HUDEP-2 (cell line): ENCODE measurements at regions not wholly inside any gene's neighbourhood (a gene's known extent, or its start where the extent isn't known, plus 50 kb on each side); places are given as distances from the start of the nearest gene placed in this dataset.

Experiments
- DNase-seq, 76 experiments: peaks; one replicate each; lab custom pipeline; 2025; ENCODE audit not compliant: unreplicated experiment in 76 of 76; lab: John Stamatoyannopoulos, UW

- DNase-seq = no peak
Observed at GRCh38 chr2:106041150-106041549, 153.0 kb downstream of the UXS1 start.

- no peak for DNase-seq
Observed at GRCh38 chr2:106039634-106040315, 154.3 kb downstream of the UXS1 start.

- DNase-seq = no peak
Observed at GRCh38 chr2:106038601-106039375, 155.3 kb downstream of the UXS1 start.

- no peak for DNase-seq
Observed at GRCh38 chr2:106037932-106038331, 156.2 kb downstream of the UXS1 start.

GRCh38 chr2:106037262-106037661, 156.8 kb downstream of the UXS1 start:
- no peak for DNase-seq

GRCh38 chr2:106034325-106034724, 159.8 kb downstream of the UXS1 start:
- DNase-seq = no peak

- no peak for DNase-seq
Observed at GRCh38 chr2:106032676-106033075, 161.4 kb downstream of the UXS1 start.

- no peak for DNase-seq
Observed at GRCh38 chr2:106030287-106031268, 163.5 kb downstream of the UXS1 start.

GRCh38 chr2:106028192-106028591, 165.9 kb downstream of the UXS1 start:
- no peak for DNase-seq

GRCh38 chr2:106026271-106027190, 167.6 kb downstream of the UXS1 start:
- DNase-seq = no peak

- no peak for DNase-seq
Observed at GRCh38 chr2:106025796-106026195, 168.3 kb downstream of the UXS1 start.

- no peak for DNase-seq
Observed at GRCh38 chr2:106021662-106022028, 172.5 kb downstream of the UXS1 start.

GRCh38 chr2:106020821-106021661, 173.1 kb downstream of the UXS1 start:
- no peak for DNase-seq

- no peak for DNase-seq
Observed at GRCh38 chr2:106020032-106020431, 174.1 kb downstream of the UXS1 start.

- DNase-seq = no peak
Observed at GRCh38 chr2:106018141-106018540, 176.0 kb downstream of the UXS1 start.

GRCh38 chr2:106012591-106013347, 181.3 kb downstream of the UXS1 start:
- no peak for DNase-seq

- DNase-seq = no peak
Observed at GRCh38 chr2:106012001-106012590, 182.0 kb downstream of the UXS1 start.

- no peak for DNase-seq
Observed at GRCh38 chr2:106011380-106011779, 182.7 kb downstream of the UXS1 start.
